Keratinocyte (primary cell): ENCODE measurements at regions not wholly inside any gene's neighbourhood (a gene's known extent, or its start where the extent isn't known, plus 50 kb on each side); places are given as distances from the start of the nearest gene placed in this dataset.

Experiments
- DNase-seq: peaks from one replicate; pipeline ENCODE4 v3.0.0-alpha.2; 2011; ENCODE audit warnings: low read depth, missing footprints, low spot score
- FAIRE-seq: peaks from 2 replicates; lab custom pipeline; 2011; peaks lifted over from hg19 to GRCh38; lab: Jason Lieb, UNC
- H2AFZ ChIP-seq: 2 replicates; pipeline ENCODE4 v1.6.0; 2012; ENCODE audit warnings: low read length, control low read depth, inconsistent platforms; ENCODE audit not compliant: control insufficient read depth
- H3K27ac ChIP-seq: 2 replicates; pipeline ENCODE4 v1.5.1; 2011; ENCODE audit warnings: low read length; ENCODE audit not compliant: control insufficient read depth, insufficient read depth
- H3K27me3 ChIP-seq: 3 replicates; pipeline ENCODE4 v1.6.0; 2011; ENCODE audit warnings: low read length; ENCODE audit not compliant: control insufficient read depth, insufficient read depth; ENCODE audit errors: extremely low read depth
- H3K36me3 ChIP-seq, 2 experiments: 2 replicates in 1 of 2; 3 replicates in 1 of 2; pipeline ENCODE4 v1.5.1; 2011; ENCODE audit warnings: low read length in 2 of 2, mild to moderate bottlenecking in 1 of 2; ENCODE audit not compliant: control insufficient read depth in 2 of 2, insufficient read depth in 2 of 2; ENCODE audit errors: extremely low read depth in 1 of 2
- H3K4me1 ChIP-seq: 3 replicates; pipeline ENCODE4 v1.5.1; 2011; ENCODE audit warnings: low read length; ENCODE audit not compliant: control insufficient read depth, insufficient read depth; ENCODE audit errors: extremely low read depth
- H3K4me2 ChIP-seq: 3 replicates; pipeline ENCODE4 v1.6.0; 2011; ENCODE audit warnings: low read depth, low read length; ENCODE audit not compliant: control insufficient read depth, insufficient read depth; ENCODE audit errors: extremely low read depth
- H3K4me3 ChIP-seq, 3 experiments: fragments of 200-600 bp in 1 of 3; sonication (generic) in 1 of 3; 2 replicates in 2 of 3; 3 replicates in 1 of 3; pipeline ENCODE4 v1.5.1; 2011 to 2016; ENCODE audit warnings: low read length in 3 of 3, mild to moderate bottlenecking in 3 of 3, control low read depth in 2 of 3, inconsistent platforms in 1 of 3, low read depth in 1 of 3, mixed read lengths in 1 of 3, mixed run types in 1 of 3, moderate library complexity in 1 of 3; ENCODE audit not compliant: control insufficient read depth in 2 of 3, insufficient read depth in 2 of 3; ENCODE audit errors: extremely low read depth in 1 of 3
- H3K79me2 ChIP-seq: 2 replicates; pipeline ENCODE4 v1.6.0; 2012; ENCODE audit warnings: low read length; ENCODE audit not compliant: control insufficient read depth, insufficient read depth
- H3K9ac ChIP-seq: 3 replicates; pipeline ENCODE4 v1.6.0; 2011; ENCODE audit warnings: low read length; ENCODE audit not compliant: control insufficient read depth, insufficient read depth; ENCODE audit errors: extremely low read depth
- H3K9me1 ChIP-seq: 3 replicates; pipeline ENCODE4 v1.6.0; 2011; ENCODE audit warnings: low read length; ENCODE audit not compliant: control insufficient read depth, insufficient read depth; ENCODE audit errors: extremely low read depth
- H3K9me3 ChIP-seq: 2 replicates; pipeline ENCODE4 v1.5.1; 2012; ENCODE audit warnings: low read depth, low read length; ENCODE audit not compliant: control insufficient read depth
- H4K20me1 ChIP-seq: 3 replicates; pipeline ENCODE4 v1.6.0; 2011; ENCODE audit warnings: low read length; ENCODE audit not compliant: control insufficient read depth, insufficient read depth; ENCODE audit errors: extremely low read depth
- CTCF ChIP-seq, 3 experiments: IDR thresholded peaks in 1 of 3; conservative IDR thresholded peaks in 1 of 3; optimal IDR thresholded peaks in 1 of 3; 2 replicates in 2 of 3; 3 replicates in 1 of 3; pipeline versions ENCODE3 to v1.5.1; 2011; ENCODE audit warnings: low read length in 3 of 3, mild to moderate bottlenecking in 3 of 3, moderate library complexity in 2 of 3, control low read depth in 1 of 3, inconsistent platforms in 1 of 3; ENCODE audit not compliant: insufficient read depth in 2 of 3; ENCODE audit errors: extremely low read depth in 1 of 3
- EZH2 ChIP-seq: IDR thresholded peaks from one replicate; pipeline ENCODE4 v1.6.1; 2012; ENCODE audit warnings: inconsistent platforms, mild to moderate bottlenecking, low read length, moderate library complexity
- dilution Hi-C: fragments of 300-500 bp; cut with MboI; formaldehyde crosslinking; loops from one replicate; pipeline ENCODE4 v1.7.0; 2020; ENCODE audit warnings: low sequenced_read_pairs; ENCODE audit not compliant: extremely low pct_ligation_motif_present

DNA sequence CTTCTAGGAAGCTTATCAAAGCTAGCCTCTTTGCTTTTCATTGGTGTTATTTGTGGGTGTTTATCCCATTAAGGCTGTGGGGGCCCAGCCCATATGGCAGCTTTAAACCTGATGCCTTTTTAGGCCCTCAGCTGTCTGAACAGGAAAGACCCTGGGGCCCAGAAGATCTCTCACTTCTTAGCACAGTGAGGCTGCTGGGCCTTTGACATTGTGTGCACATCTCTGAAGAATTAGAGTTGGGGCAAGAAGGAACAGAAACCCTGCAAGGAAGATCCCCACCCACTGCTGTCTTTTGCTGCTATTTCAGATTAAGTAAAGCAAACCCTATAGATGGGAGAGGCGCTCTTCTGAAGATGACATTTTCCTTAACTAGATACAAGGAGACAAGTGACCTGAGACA lies 250.0 kb downstream of the SMAD2 start:
- Histone ChIP-seq H3K4me2 (no peak overlapping the region), H3K27ac (no peak overlapping the region), H3K4me1 (no peaks in the 10 kb centered on the region), H3K9me1 (no peaks in the 10 kb centered on the region), H3K27me3 (no peaks in the 10 kb centered on the region), H3K4me3 (no peak overlapping the region), H2AFZ (no peak overlapping the region), H4K20me1 (no peaks in the 10 kb centered on the region), H3K9me3 (no peaks in the 10 kb centered on the region), H3K9ac (no peak overlapping the region), H3K79me2 (no peaks in the 10 kb centered on the region), H3K36me3 (no peaks in the 10 kb centered on the region)
- dilution Hi-C loops = no loop called here
- DNase-seq (no peak), FAIRE-seq (no peak)
- no peak for TF ChIP-seq EZH2
- TF ChIP-seq CTCF (optimal IDR thresholded peaks at IDR 0.05 in 1 of 3, IDR thresholded peaks at IDR 0.05 in 1 of 3, conservative IDR thresholded peaks at IDR 0.05 in 1 of 3; ENCODE audit: extremely low read depth in 1 of 3, insufficient read depth in 2 of 3, low read length in 3 of 3) = no peak

GRCh38 chr18:47679864-47680263 lies 250.6 kb downstream of the SMAD2 start:
- Histone ChIP-seq H3K9me1 (no peaks in the 10 kb centered on the region), H3K4me2 (no peak overlapping the region), H4K20me1 (no peaks in the 10 kb centered on the region), H3K79me2 (no peaks in the 10 kb centered on the region), H3K27me3 (no peaks in the 10 kb centered on the region), H3K9me3 (no peaks in the 10 kb centered on the region), H3K27ac (no peak overlapping the region), H2AFZ (no peak overlapping the region), H3K4me1 (no peaks in the 10 kb centered on the region), H3K4me3 (no peak overlapping the region), H3K36me3 (no peaks in the 10 kb centered on the region), H3K9ac (no peak overlapping the region)
- DNase-seq (no peak), FAIRE-seq (no peak)
- no peak for TF ChIP-seq EZH2
- TF ChIP-seq CTCF (optimal IDR thresholded peaks at IDR 0.05 in 1 of 3, IDR thresholded peaks at IDR 0.05 in 1 of 3, conservative IDR thresholded peaks at IDR 0.05 in 1 of 3; ENCODE audit: extremely low read depth in 1 of 3, insufficient read depth in 2 of 3, low read length in 3 of 3) = no peak
- dilution Hi-C loops = no loop called here
